HL-60 (cell line): ENCODE measurements at regions not wholly inside any gene's neighbourhood (a gene's known extent, or its start where the extent isn't known, plus 50 kb on each side); places are given as distances from the start of the nearest gene placed in this dataset.
"Not testable (repeated sequence)": the region's sequence is repeated elsewhere in the genome, so short reads cannot be mapped to it uniquely, and the experiment has no call there.

Experiments
- CTCF ChIP-seq: IDR thresholded peaks from one replicate; pipeline ENCODE4 v1.5.1; 2011; ENCODE audit warnings: low read length, control low read depth, inconsistent platforms; ENCODE audit not compliant: insufficient read depth
- GABPA ChIP-seq: IDR thresholded peaks from 2 replicates; pipeline ENCODE4 v1.6.1; 2012; ENCODE audit warnings: low read depth
- POLR2AphosphoS5 ChIP-seq: IDR thresholded peaks from 2 replicates; pipeline ENCODE4 v1.6.1; 2012; ENCODE audit warnings: low read depth
- SPI1 ChIP-seq: IDR thresholded peaks from 2 replicates; pipeline ENCODE4 v1.6.1; 2012; ENCODE audit warnings: low read depth, mild to moderate bottlenecking, borderline replicate concordance

GRCh38 chr10:25844716-25845115 is 89.3 kb upstream of the MYO3A start:
- TF ChIP-seq CTCF, POLR2AphosphoS5, GABPA, SPI1: not testable (repeated sequence)
